Endothelial cell (in vitro differentiated cells): ENCODE measurements at regions not wholly inside any gene's neighbourhood (a gene's known extent, or its start where the extent isn't known, plus 50 kb on each side); places are given as distances from the start of the nearest gene placed in this dataset.

Experiments
- DNase-seq: peaks from one replicate; pipeline ENCODE4 v3.0.0; 2021; ENCODE audit warnings: low spot score
- H3K27ac Mint-ChIP-seq: one replicate; pipeline ENCODE4 v1.8.0; 2021; ENCODE audit warnings: mixed read lengths, inconsistent platforms; ENCODE audit not compliant: unreplicated experiment
- H3K27me3 Mint-ChIP-seq: one replicate; pipeline ENCODE4 v1.8.0; 2021; ENCODE audit warnings: mild to moderate bottlenecking, moderate library complexity, mixed read lengths, inconsistent platforms; ENCODE audit not compliant: unreplicated experiment
- H3K36me3 Mint-ChIP-seq: one replicate; pipeline ENCODE4 v1.8.0; 2021; ENCODE audit warnings: mild to moderate bottlenecking, low read depth, mixed read lengths, inconsistent platforms; ENCODE audit not compliant: unreplicated experiment
- H3K4me1 Mint-ChIP-seq: one replicate; pipeline ENCODE4 v1.8.0; 2021; ENCODE audit warnings: mild to moderate bottlenecking, mixed read lengths, inconsistent platforms; ENCODE audit not compliant: unreplicated experiment
- H3K4me3 Mint-ChIP-seq: one replicate; pipeline ENCODE4 v1.8.0; 2021; ENCODE audit warnings: mild to moderate bottlenecking, mixed read lengths, inconsistent platforms; ENCODE audit not compliant: unreplicated experiment
- H3K9me3 Mint-ChIP-seq: one replicate; pipeline ENCODE4 v1.8.0; 2021; ENCODE audit warnings: mixed read lengths, inconsistent platforms; ENCODE audit not compliant: unreplicated experiment
- CTCF ChIP-seq: fragments of 200-600 bp; sonication (generic); IDR thresholded peaks from one replicate; pipeline ENCODE4 v1.5.0; 2021; ENCODE audit warnings: antibody characterized with exemption; ENCODE audit not compliant: unreplicated experiment

- DNase-seq = no peak
- no peaks in the 10 kb centered on the region for H3K4me1 Mint-ChIP-seq
- H3K27ac Mint-ChIP-seq = no peak overlapping the region
- no peaks in the 10 kb centered on the region for H3K36me3 Mint-ChIP-seq
- H3K4me3 Mint-ChIP-seq = no peak overlapping the region
- H3K9me3 Mint-ChIP-seq = no peaks in the 10 kb centered on the region
- no peak for TF ChIP-seq CTCF
- H3K27me3 Mint-ChIP-seq = no peaks in the 10 kb centered on the region
Measured at GRCh38 chr1:80926531-80926930, 874.2 kb upstream of the ADGRL2 start.

GRCh38 chr1:80925130-80925805 is 875.5 kb upstream of the ADGRL2 start:
- no peaks in the 10 kb centered on the region for H3K36me3 Mint-ChIP-seq
- H3K9me3 Mint-ChIP-seq = no peaks in the 10 kb centered on the region
- no peaks in the 10 kb centered on the region for H3K27me3 Mint-ChIP-seq
- H3K4me3 Mint-ChIP-seq = no peak overlapping the region
- no peak for DNase-seq
- TF ChIP-seq CTCF = no peak
- H3K27ac Mint-ChIP-seq = no peak overlapping the region
- no peaks in the 10 kb centered on the region for H3K4me1 Mint-ChIP-seq

GRCh38 chr1:80924290-80924689 is 876.4 kb upstream of the ADGRL2 start:
- H3K9me3 Mint-ChIP-seq = no peaks in the 10 kb centered on the region
- H3K27me3 Mint-ChIP-seq = no peaks in the 10 kb centered on the region
- H3K27ac Mint-ChIP-seq = no peak overlapping the region
- no peaks in the 10 kb centered on the region for H3K36me3 Mint-ChIP-seq
- no peak for TF ChIP-seq CTCF
- no peak overlapping the region for H3K4me3 Mint-ChIP-seq
- H3K4me1 Mint-ChIP-seq = no peaks in the 10 kb centered on the region
- no peak for DNase-seq

- Mint-ChIP-seq H3K4me3 (no peak overlapping the region), H3K9me3 (no peaks in the 10 kb centered on the region), H3K27me3 (no peaks in the 10 kb centered on the region), H3K36me3 (no peaks in the 10 kb centered on the region), H3K4me1 (no peaks in the 10 kb centered on the region), H3K27ac (no peak overlapping the region)
- TF ChIP-seq CTCF = no peak
- DNase-seq = no peak
Measured at GRCh38 chr1:80922906-80923305, 877.8 kb upstream of the ADGRL2 start.

- Mint-ChIP-seq H3K36me3 (no peaks in the 10 kb centered on the region), H3K4me1 (no peaks in the 10 kb centered on the region), H3K4me3 (no peak overlapping the region), H3K27ac (no peak overlapping the region), H3K27me3 (no peaks in the 10 kb centered on the region), H3K9me3 (no peaks in the 10 kb centered on the region)
- no peak for DNase-seq
- no peak for TF ChIP-seq CTCF
Measured at GRCh38 chr1:80919426-80919825, 881.3 kb upstream of the ADGRL2 start.
